IMR-90 (cell line): ENCODE measurements at regions not wholly inside any gene's neighbourhood (a gene's known extent, or its start where the extent isn't known, plus 50 kb on each side); places are given as distances from the start of the nearest gene placed in this dataset.

Experiments used
- CEBPB ChIP-seq: IDR thresholded peaks from 2 replicates; pipeline ENCODE4 v1.6.1; 2012; ENCODE audit warnings: low read depth, low read length, improper control_type of control experiment
- CHD1 ChIP-seq: IDR thresholded peaks from 2 replicates; pipeline ENCODE4 v1.6.1; 2012; ENCODE audit warnings: low read depth, low read length, improper control_type of control experiment
- CTCF ChIP-seq: conservative IDR thresholded peaks from 2 replicates; pipeline ENCODE4 v1.5.1; 2012; ENCODE audit warnings: mild to moderate bottlenecking, low read depth, low read length, improper control_type of control experiment
- ELK1 ChIP-seq: fragments of 150-350 bp; IDR thresholded peaks from 2 replicates; pipeline ENCODE4 v1.6.1; 2016; ENCODE audit warnings: low read depth, mild to moderate bottlenecking, low read length, moderate library complexity, borderline replicate concordance
- FOS ChIP-seq: fragments of 150-350 bp; IDR thresholded peaks from 2 replicates; pipeline ENCODE4 v1.6.1; 2016; ENCODE audit warnings: low read depth, low read length
- MAFK ChIP-seq: IDR thresholded peaks from 2 replicates; pipeline ENCODE4 v1.6.1; 2012; ENCODE audit warnings: low read depth, low read length, improper control_type of control experiment
- MXI1 ChIP-seq: IDR thresholded peaks from 2 replicates; pipeline ENCODE4 v1.6.1; 2012; ENCODE audit warnings: low read depth, mild to moderate bottlenecking, low read length, moderate library complexity, borderline replicate concordance
- NFE2L2 ChIP-seq: fragments of 150-350 bp; IDR thresholded peaks from 2 replicates; pipeline ENCODE4 v1.6.1; 2016; ENCODE audit warnings: low read depth, mild to moderate bottlenecking, low read length
- POLR2A ChIP-seq: IDR thresholded peaks from 2 replicates; pipeline ENCODE4 v1.6.1; 2012; ENCODE audit warnings: mild to moderate bottlenecking, low read depth, low read length
- RAD21 ChIP-seq: IDR thresholded peaks from 2 replicates; pipeline ENCODE4 v1.6.1; 2012; ENCODE audit warnings: low read length, improper control_type of control experiment
- RFX5 ChIP-seq: IDR thresholded peaks from 2 replicates; pipeline ENCODE4 v1.8.0; 2012; ENCODE audit warnings: low read depth, mild to moderate bottlenecking, low read length, moderate library complexity
- USF2 ChIP-seq: fragments of 150-350 bp; IDR thresholded peaks from 2 replicates; pipeline ENCODE4 v1.6.1; 2017; ENCODE audit warnings: mild to moderate bottlenecking, antibody characterized with exemption, low read length, low read depth

GRCh38 chr18:51762373-51762772 lies 564.9 kb upstream of the MEX3C start:
- TF ChIP-seq CTCF (no peak), CHD1 (no peak), ELK1 (no peak), POLR2A (no peak), CEBPB (no peak), USF2 (no peak), RFX5 (no peak), MAFK (no peak), FOS (no peak), MXI1 (no peak), RAD21 (no peak), NFE2L2 (no peak)
